HG02678 (cell line): ENCODE measurements at regions not wholly inside any gene's neighbourhood (a gene's known extent, or its start where the extent isn't known, plus 50 kb on each side); places are given as distances from the start of the nearest gene placed in this dataset.
"Not testable (repeated sequence)": the region's sequence is repeated elsewhere in the genome, so short reads cannot be mapped to it uniquely, and the experiment has no call there.

Experiments
- ATAC-seq: cut with Tn5 transposase; IDR thresholded peaks from one replicate; pipeline ENCODE4 v1.9.1; 2021; ENCODE audit warnings: mild to moderate bottlenecking, moderate library complexity; ENCODE audit not compliant: unreplicated experiment

DNA sequence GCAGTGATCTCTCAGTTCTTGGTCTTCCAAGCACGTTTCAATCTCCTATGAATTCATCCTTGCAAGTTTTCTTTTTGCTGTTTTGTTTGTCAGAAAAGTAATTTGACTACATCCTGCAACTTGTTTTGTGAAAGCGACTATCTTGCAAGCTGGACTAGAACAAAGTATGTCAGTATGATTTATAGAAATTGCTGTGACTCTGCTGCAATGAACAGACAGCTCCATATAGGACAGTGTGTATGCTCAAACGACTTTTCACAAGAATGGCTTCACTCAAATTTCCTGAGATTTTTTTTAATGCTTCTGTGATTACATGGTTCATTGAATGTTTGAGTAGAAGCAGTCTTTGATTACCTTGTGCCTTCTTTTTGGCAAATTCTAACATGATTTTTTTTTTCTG is 123.5 kb upstream of the TRHDE start:
- ATAC-seq, result no peak

DNA sequence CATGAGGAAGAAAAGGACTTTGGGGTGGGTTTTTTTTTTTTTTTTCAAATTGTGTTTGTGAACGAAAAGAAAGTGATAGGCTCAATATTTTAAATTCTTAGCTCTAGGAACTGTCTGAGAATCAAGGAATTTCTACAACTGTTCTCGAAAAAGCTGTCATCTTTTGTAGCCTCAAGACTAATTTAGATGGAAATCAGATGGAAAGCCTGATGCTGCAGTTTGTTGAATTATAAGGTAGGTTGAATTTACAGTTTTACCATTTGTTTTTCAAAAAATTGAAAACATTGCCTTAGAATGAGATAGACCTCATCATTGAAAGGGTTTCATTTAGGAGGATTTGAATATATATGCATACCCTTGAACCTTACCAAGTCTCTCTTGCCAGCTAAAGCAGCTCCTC is 109.3 kb upstream of the TRHDE start:
- no peak for ATAC-seq

DNA sequence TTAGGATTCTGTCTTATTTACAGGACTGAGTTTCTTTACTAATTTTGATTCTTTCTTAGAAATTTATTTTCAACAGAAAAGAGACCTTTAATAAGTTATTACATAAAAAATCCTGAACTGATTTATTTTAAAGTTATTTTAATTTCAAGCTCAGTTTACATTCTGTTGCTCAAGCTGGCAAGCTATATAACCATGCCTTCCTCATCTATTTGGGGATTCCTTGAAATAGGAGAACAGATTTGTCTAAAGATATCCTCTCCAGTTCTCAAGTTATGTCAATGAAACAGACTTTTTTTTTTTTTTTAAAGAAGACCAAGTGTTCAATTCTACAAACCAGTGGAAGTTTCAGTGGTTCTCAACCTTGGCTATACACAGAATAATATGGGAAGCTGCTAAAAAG is 103.3 kb upstream of the TRHDE start:
- ATAC-seq, result no peak

DNA sequence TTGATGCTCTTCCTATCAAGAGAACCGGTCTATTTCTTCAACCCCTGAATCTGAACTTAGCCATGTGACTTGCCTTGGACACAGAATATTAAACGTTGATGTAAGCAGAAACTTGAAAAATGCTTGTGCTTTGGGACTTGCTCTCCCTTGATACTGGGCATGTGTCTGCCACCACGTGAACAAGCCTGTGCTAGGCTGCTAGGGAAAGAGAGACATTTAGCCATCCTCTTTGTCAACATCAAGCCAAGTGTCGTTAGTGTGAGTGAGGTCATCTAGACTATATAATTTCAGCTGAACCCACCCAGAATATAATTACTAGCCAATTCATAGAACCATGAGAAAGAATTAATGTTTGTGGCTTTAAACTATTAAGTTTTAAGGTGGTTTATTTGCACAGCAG is 98.2 kb upstream of the TRHDE start:
- no peak for ATAC-seq

DNA sequence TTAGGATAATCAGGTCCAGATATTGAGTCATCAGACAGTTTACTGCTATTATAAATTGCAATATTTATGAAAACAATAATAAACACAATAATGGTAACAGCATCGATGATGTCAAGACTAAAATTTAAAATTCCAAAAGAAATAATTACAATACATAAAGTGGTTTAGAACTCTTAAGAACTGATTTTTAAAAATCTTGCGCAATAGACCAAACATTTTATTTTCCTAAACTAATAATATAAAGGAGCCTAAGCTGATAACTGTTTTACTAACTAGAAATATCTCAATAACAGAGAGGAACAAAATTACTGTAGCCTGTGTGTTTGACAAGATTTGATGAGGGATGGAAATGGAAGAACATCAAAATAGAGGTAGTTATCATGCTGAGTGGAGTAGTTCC is 93.9 kb upstream of the TRHDE start:
- ATAC-seq, result no peak

DNA sequence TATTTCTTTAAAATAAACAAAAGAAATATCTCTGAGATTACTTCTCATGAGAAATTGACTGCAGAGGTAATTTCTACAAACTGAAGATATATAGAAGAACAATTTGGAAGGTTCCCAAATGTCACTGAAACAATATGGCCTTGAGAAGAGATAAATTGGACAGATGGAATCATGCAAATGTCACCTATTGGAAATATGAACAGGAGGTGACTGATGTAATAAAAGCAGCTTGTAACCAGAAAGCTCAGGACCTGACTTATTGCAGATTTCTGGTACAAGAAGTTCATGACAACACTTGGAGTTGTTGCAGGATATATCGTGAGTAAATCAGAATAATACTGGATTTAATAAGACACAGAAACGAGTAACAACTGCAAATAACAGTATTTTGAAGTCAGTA is 93.3 kb upstream of the TRHDE start:
- no peak for ATAC-seq

DNA sequence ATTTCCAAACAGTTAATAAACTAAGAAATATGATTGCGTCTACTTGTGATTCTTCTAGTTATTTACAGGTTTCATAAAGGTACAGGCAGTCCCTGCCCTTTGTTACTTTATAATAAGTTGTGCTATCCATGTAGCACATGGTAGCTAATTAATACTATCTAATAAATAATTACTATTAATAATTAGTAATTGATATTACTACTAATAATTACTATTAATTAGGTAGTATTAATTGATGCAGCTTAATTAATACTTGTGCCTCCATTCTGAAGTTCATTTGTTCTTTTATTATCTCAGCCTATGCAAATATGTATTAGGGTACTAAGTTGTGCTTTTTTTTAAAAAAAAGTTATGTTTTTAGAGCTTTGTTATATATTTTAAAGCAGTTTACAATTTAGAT is 92.3 kb upstream of the TRHDE start:
- ATAC-seq, result no peak

DNA sequence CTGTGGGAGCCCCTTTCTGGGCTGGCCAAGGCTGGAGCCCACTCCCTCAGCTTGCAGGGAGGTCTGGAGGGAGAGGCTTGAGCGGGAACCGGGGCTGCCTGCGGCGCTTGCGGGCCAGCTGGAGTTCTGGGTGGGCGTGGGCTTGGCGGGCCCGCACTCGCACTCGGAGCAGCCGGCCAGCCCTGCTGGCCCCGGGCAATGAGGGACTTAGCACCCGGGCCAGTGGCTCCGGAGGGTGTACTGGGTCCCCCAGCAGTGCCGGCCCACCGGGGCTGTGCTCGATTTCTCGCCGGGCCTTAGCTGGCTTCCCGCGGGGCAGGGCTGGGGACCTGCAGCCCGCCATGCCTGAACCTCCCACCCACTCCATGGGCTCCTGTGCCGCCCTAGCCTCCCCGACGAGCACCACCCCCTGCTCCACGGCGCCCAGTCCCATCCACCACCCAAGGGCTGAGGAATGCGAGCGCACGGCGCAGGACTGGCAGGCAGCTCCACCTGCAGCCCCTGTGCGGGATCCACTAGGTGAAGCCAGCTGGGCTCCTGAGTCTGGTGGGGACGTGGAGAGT is 87.1 kb upstream of the TRHDE start:
- ATAC-seq, result not testable (repeated sequence)

DNA sequence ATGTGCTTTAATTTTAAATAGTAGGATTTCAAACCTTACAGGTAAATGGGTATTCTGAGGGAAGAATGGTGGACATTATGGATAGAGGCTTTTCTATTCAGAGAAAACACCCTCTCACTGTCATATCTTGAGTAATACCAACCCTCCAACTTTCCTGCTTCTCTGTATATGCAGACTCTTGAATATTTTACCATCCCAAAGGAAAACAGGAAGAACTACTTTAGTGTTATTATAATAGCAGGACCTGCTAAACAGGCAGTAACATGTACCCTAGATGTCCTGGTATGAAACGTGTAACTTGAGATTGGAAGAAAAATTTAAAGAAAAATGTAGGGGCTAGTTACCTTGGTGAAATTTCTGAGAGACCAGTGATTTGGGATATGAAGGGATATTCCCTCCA is 82.9 kb upstream of the TRHDE start:
- no peak for ATAC-seq

DNA sequence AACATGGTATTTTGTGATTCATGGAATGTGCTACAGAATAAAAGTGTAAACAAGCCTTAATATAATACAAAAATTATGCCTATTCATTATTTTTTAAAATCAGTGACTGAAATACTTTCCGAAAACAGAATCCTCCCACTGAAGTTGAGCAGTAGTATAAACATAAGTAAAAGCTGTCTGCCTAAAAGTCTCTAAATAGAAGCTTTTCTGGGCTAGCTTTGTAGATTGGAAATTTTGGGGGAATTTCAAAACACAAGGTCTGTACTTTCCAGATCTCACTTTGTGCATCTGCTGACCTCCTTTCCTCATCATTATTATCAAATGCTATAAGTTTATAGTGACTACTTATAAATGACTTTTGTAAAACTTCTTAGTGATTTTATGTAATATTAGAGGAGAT is 80.4 kb upstream of the TRHDE start:
- no peak for ATAC-seq

DNA sequence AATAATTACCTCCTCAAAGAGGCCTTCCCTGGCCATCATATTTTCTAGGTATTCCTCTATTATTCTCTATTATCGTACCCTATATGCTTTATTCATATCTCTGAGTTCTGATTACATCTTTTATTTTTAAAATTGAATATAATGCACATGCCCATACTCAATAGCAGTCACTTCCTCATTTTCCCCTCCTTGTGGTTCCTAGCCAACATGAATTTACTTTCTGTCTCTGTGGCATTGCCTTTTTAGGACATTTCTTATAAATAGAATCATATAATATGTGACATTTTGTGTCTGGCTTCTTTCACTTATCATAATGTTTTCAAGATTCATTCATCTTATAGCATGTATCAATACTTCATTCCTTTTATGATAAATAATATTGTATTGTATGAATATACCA is 74.4 kb upstream of the TRHDE start:
- ATAC-seq, result no peak

DNA sequence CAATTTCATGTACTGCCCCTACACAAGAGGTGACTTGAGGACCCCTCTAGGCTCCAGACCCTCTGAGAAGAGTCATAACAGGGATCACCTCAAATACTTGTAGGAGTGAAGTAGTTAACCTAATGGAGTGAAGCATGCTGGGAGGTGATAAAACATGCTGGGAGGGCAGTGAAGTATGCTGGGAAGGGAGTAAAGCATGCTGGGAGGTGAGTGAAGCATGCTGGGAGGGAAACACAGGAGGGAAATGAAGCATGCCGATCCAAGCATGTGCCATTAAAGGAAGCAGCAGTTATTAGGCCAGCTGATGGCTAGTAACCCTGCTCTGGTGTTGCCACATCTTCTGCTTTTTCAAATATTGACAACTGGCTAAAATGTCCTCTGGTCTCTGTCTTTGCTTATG is 70.7 kb upstream of the TRHDE start:
- ATAC-seq, result no peak

DNA sequence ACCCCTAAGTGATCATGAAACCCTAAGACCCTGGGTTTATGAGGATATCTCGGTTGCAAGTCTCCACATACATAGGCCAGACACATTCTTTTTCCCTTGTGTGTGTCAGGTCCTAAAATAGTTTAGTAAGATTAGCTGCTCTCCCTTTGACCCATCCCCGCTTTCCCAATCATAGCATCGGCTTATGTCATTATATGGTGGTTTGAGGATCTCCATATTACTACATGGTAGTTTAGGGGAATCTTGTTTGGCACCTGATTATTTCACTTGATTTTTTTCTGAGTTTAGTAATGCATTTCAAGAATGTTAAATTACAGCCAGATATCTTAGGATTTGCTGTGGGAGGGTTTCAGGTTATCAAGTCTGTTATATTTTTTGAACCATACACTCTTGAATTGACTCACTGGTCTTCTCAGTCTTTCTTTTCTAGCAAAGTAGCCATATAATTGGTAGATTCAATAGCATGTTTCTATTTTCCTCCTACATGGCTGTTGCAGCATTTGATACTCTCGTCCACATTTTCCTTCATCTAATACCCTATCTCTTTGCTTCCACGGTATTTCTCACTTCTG is 68.3 kb upstream of the TRHDE start:
- ATAC-seq, result no peak

DNA sequence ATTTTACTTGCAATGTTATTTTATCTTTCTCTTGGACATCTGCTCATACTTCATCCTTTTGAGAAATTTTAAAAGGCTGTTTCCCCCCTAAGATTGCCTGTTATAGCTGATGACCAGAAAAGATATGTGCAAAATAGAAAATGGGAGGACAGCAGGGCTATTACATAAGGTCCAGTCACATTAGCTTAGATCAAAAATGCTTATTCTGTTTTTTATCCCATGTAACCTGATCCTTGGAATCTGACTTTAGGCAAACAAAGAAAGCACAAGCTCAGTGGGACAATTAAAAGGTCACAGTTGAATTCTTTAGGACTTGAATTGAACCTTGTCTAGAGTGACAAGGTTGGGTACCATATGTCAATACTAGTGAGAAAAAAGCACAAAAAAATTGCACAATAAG is 65.1 kb upstream of the TRHDE start:
- no peak for ATAC-seq

DNA sequence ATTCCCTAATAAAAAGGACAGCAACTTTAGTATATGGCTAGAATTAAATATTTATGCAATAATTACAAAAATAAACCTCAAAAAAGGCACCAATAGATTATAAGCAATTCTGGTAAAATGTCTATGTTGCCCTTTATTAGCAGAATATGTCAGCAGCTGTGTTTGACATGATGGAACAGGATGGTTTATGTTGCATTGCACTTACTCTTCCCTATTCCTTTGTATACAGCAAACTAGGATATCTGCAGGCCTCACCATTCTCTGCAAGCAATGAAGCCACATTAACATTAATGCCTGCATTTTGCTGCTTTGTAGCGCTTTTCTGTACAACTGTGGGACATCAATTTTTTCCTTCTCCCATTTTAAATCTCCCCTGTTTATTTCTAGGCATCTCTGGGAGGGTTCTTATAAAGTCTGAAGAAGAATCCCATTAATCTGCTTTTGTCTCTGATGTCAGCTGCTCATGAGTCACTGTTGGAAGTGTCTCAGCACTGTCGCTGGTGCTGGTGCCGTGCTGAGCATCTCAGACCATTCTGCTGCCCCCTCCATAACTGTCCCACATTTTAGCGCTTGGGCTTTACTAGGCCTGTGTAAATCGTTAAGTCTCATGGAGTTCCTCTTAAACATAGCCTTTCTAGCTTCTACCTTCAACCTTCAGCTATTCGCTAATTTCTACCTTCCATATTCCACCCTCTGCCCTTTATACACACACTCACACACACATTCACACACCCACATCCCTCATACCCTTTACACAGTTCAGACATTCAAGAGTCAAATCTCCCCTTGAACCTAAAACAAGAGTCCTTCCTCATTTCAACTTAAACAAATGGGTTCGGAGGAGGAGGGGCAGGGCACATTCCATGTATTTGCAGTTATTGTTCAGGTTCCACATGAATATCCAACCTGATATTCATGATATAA is 64.4 kb upstream of the TRHDE start:
- no peak for ATAC-seq

DNA sequence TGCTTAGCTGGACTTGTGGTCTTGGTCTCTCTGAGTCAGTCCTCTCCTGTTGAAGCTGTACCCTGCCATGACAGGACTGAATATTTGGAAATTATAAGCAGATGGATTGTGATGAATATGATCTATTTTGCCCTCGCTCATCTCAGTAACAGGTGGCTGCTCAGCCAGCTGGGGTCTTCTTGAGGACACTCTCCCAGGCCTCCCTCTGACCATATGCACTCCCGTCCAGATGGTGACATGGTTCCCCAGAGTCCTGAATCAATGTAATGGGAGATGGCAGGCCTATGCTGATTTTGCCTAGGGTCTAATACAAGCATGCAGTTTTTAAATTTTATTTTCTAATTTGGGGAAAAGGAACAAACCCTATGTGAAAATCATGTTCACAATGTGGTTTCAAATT is 63.1 kb upstream of the TRHDE start:
- ATAC-seq, result no peak

DNA sequence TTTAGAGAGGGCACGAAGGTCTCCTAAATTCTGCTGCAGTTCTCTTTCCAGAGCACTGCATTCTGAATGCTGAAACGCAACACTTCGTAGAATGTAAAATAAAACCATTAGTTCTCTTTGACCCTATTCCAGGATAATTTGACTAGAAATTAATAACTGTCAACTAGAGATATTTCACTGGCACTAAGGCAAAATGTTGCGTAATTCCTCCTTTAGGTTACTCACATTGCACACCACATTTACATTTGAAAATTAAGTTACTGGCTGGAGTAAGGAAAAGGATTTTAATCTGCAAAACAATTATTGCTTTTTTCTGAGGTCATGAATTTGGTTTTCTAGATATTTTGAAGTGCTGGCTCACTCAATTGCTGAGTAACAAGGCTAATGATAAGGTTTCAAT is 58.0 kb upstream of the TRHDE start:
- ATAC-seq, result no peak

DNA sequence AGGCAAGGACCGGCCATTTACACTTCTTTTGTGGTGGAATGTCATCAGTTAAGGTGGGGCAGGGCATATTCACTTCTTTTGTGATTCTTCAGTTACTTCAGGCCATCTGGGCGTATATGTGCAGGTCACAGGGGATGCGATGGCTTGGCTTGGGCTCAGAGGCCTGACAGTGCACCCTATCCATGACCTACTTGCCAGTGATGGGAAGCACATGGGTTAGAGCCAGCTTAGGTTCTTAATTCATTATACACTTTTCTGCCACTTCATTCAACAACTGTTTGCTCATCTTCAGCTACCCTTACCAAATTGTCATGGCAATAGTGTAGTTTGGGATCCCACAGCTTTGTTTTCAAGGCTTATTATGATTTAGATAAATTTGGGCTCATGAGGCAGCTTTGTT is 56.9 kb upstream of the TRHDE start:
- ATAC-seq, result not testable (repeated sequence)

DNA sequence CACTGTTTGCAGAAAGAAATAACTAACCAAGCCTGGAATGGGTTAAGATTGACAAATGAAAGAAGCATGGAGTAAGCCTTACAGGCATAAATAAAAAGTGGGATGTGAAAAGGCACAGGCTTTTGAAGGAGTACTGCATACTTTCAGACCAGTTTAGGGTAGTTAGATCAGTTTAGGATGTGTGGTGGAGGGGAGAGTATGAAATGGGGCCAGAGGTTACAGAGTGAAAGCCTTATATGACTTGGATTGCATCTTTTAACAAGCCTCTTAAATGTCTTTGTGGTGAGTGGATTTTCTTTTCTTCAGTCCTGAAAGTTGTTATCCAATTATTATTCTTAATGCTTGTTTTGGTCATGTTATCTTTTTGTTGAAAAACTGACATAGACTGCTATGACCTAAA is 52.2 kb upstream of the TRHDE start:
- no peak for ATAC-seq
